ENCODE measurements at regions not wholly inside any gene's neighbourhood (a gene's known extent, or its start where the extent isn't known, plus 50 kb on each side); places are given as distances from the start of the nearest gene placed in this dataset.

GRCh38 chr4:1511441-1512041 lies 105.3 kb upstream of the NKX1-1 start:
- in situ Hi-C loops (cut with HindIII; ENCODE audit: low pct_unique_long_range_greater_than_20kb, low sequenced_read_pairs): no loop called here
- no peak for TF ChIP-seq JUND (IDR thresholded peaks at IDR 0.05; ENCODE audit: low read depth)
- peak in 1 of 2 experiments; percentile 69 for DNase-seq (ENCODE audit: low read depth in 1 of 2, low spot score in 1 of 2)

- DNase-seq (ENCODE audit: low read depth in 1 of 2, low spot score in 1 of 2): no peak
- in situ Hi-C loops (cut with HindIII; ENCODE audit: low pct_unique_long_range_greater_than_20kb, low sequenced_read_pairs): no loop called here
- TF ChIP-seq JUND (IDR thresholded peaks at IDR 0.05; ENCODE audit: low read depth): no peak
Measured at GRCh38 chr4:1510931-1511330, 104.7 kb upstream of the NKX1-1 start.

- in situ Hi-C loops (cut with HindIII; ENCODE audit: low pct_unique_long_range_greater_than_20kb, low sequenced_read_pairs): no loop called here
- TF ChIP-seq JUND (IDR thresholded peaks at IDR 0.05; ENCODE audit: low read depth): no peak
- no peak for DNase-seq (ENCODE audit: low read depth in 1 of 2, low spot score in 1 of 2)
Measured at GRCh38 chr4:1509366-1509765, 103.1 kb upstream of the NKX1-1 start.

GRCh38 chr4:1508161-1509160 lies 102.2 kb upstream of the NKX1-1 start:
- TF ChIP-seq JUND (IDR thresholded peaks at IDR 0.05; ENCODE audit: low read depth): no peak
- DNase-seq (ENCODE audit: low read depth in 1 of 2, low spot score in 1 of 2): no peak
- in situ Hi-C loops (cut with HindIII; ENCODE audit: low pct_unique_long_range_greater_than_20kb, low sequenced_read_pairs): no loop called here

- no peak for DNase-seq (ENCODE audit: low read depth in 1 of 2, low spot score in 1 of 2)
- in situ Hi-C loops (cut with HindIII; ENCODE audit: low pct_unique_long_range_greater_than_20kb, low sequenced_read_pairs): no loop called here
- no peak for TF ChIP-seq JUND (IDR thresholded peaks at IDR 0.05; ENCODE audit: low read depth)
Measured at GRCh38 chr4:1506956-1507721, 100.9 kb upstream of the NKX1-1 start.

- no peak for DNase-seq (ENCODE audit: low read depth in 1 of 2, low spot score in 1 of 2)
- in situ Hi-C loops (cut with HindIII; ENCODE audit: low pct_unique_long_range_greater_than_20kb, low sequenced_read_pairs): no loop called here
- no peak for TF ChIP-seq JUND (IDR thresholded peaks at IDR 0.05; ENCODE audit: low read depth)
Measured at GRCh38 chr4:1505511-1506460, 99.5 kb upstream of the NKX1-1 start.

- in situ Hi-C loops (cut with HindIII; ENCODE audit: low pct_unique_long_range_greater_than_20kb, low sequenced_read_pairs): no loop called here
- no peak for TF ChIP-seq JUND (IDR thresholded peaks at IDR 0.05; ENCODE audit: low read depth)
- DNase-seq (ENCODE audit: low read depth in 1 of 2, low spot score in 1 of 2): peak in 1 of 2 experiments; percentile 42
Measured at GRCh38 chr4:1504595-1505500, 98.6 kb upstream of the NKX1-1 start.

GRCh38 chr4:1503583-1504471 lies 97.6 kb upstream of the NKX1-1 start:
- no peak for TF ChIP-seq JUND (IDR thresholded peaks at IDR 0.05; ENCODE audit: low read depth)
- in situ Hi-C loops (cut with HindIII; ENCODE audit: low pct_unique_long_range_greater_than_20kb, low sequenced_read_pairs): no loop called here
- DNase-seq (ENCODE audit: low read depth in 1 of 2, low spot score in 1 of 2): peak in 1 of 2 experiments; percentile 38

GRCh38 chr4:1502976-1503375 lies 96.7 kb upstream of the NKX1-1 start:
- in situ Hi-C loops (cut with HindIII; ENCODE audit: low pct_unique_long_range_greater_than_20kb, low sequenced_read_pairs): no loop called here
- peak in 1 of 2 experiments; percentile 23 for DNase-seq (ENCODE audit: low read depth in 1 of 2, low spot score in 1 of 2)
- TF ChIP-seq JUND (IDR thresholded peaks at IDR 0.05; ENCODE audit: low read depth): no peak

- no peak for DNase-seq (ENCODE audit: low read depth in 1 of 2, low spot score in 1 of 2)
- no peak for TF ChIP-seq JUND (IDR thresholded peaks at IDR 0.05; ENCODE audit: low read depth)
- in situ Hi-C loops (cut with HindIII; ENCODE audit: low pct_unique_long_range_greater_than_20kb, low sequenced_read_pairs): no loop called here
Measured at GRCh38 chr4:1502501-1502886, 96.3 kb upstream of the NKX1-1 start.
